ENCODE measurements at regions not wholly inside any gene's neighbourhood (a gene's known extent, or its start where the extent isn't known, plus 50 kb on each side); places are given as distances from the start of the nearest gene placed in this dataset.
"Not testable (repeated sequence)": the region's sequence is repeated elsewhere in the genome, so short reads cannot be mapped to it uniquely, and the experiment has no call there.

DNA sequence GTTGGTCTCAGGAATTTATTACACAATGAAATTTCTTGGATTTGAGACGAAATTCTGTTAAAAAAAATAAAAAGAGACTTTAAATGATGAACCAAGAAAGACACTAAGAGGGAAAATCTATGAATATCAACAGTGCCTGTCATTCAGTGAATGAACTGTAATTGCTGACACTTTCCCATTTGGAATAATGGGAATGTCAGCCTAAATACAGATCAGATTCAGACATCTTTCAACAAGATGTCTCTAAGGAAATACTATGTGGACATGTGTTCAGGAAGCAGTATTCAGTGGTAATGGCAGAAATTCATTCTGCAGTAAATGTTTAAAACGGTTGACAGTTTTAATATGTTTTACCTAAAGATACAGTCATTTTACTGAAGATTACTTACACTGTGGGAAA lies 433.7 kb upstream of the FAM174A start:
- 0% methylated on average over 2 of the region's 2 CpGs for WGBS (ENCODE audit: low lambda C conversion rate)

DNA sequence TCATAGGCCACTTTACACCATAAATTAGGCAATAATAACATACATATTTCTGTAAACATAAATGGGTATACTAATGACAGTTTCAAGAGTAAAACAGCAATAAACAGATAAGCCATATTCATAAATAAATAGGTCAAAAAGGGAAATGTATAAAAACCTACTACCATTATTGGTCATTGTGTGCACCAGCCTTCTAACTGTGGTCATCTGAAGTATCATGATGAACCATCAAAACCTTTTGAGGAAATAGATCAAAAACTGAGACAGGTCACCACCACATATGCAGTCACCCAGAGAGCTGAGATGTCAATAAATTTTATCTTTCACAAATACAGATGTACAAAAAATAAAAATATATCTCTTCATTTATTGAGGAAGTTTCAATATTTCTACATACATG lies 438.8 kb upstream of the FAM174A start:
- H3K4me1 ChIP-seq (ENCODE audit: control insufficient read depth in 1 of 2, insufficient read depth in 2 of 2, low read depth in 1 of 2, low read length in 1 of 2); H3F3A ChIP-seq (replicated peaks; ENCODE audit: insufficient read depth); H2AFZ ChIP-seq (ENCODE audit: low read depth); H3K27ac ChIP-seq (ENCODE audit: low read depth in 2 of 2, low read length in 1 of 2); DNase-seq; H3K9me3 ChIP-seq; H3K79me2 ChIP-seq (ENCODE audit: insufficient read depth); H3K4me3 ChIP-seq (ENCODE audit: low read depth in 2 of 2, low read length in 1 of 2); CTCF ChIA-PET; H3K36me3 ChIP-seq (replicated peaks in 1 of 2; ENCODE audit: control insufficient read depth in 1 of 2, insufficient read depth in 2 of 2, low read length in 1 of 2); H3K4me2 ChIP-seq; POLR2A ChIA-PET; H4K20me1 ChIP-seq (ENCODE audit: insufficient read depth); H3K9me2 ChIP-seq; H3K27me3 ChIP-seq (ENCODE audit: insufficient read depth); H3K9ac ChIP-seq: not testable (repeated sequence)

More for the DNA sequence above, 433.7 kb upstream of the FAM174A start:
- H2AFZ ChIP-seq (ENCODE audit: low read depth); H4K20me1 ChIP-seq (ENCODE audit: insufficient read depth); H3K9ac ChIP-seq; H3K36me3 ChIP-seq (replicated peaks in 1 of 2; ENCODE audit: control insufficient read depth in 1 of 2, insufficient read depth in 2 of 2, low read length in 1 of 2); H3K27me3 ChIP-seq (ENCODE audit: insufficient read depth); H3K9me3 ChIP-seq; DNase-seq; H3K27ac ChIP-seq (ENCODE audit: low read depth in 2 of 2, low read length in 1 of 2); H3K79me2 ChIP-seq (ENCODE audit: insufficient read depth); H3F3A ChIP-seq (replicated peaks; ENCODE audit: insufficient read depth); CTCF ChIA-PET; H3K4me1 ChIP-seq (ENCODE audit: control insufficient read depth in 1 of 2, insufficient read depth in 2 of 2, low read depth in 1 of 2, low read length in 1 of 2); H3K4me2 ChIP-seq; H3K4me3 ChIP-seq (ENCODE audit: low read depth in 2 of 2, low read length in 1 of 2); POLR2A ChIA-PET; H3K9me2 ChIP-seq: not testable (repeated sequence)

DNA sequence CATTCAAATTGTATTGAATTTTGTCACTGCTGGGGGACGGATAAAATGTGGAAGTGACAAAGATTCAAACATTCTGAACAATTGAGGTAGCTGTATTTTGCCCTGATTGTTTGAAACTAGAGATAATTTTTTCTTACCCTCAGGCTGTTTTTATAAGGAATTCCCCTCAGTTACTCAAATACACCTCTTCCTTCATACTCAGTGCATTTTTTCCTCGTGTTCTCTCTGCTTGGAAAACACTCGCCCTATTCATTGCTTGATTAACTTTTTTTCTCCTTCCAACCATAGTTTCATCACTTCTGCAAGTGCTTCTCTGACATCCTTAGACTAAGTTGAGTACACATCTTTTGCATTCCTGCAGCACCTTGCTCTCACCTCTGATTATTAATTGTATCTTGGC lies 454.5 kb upstream of the FAM174A start:
- H3K9ac ChIP-seq; H3K4me2 ChIP-seq; H3K4me3 ChIP-seq (ENCODE audit: low read depth in 2 of 2, low read length in 1 of 2); H3K27ac ChIP-seq (ENCODE audit: low read depth in 2 of 2, low read length in 1 of 2); H3K4me1 ChIP-seq (ENCODE audit: control insufficient read depth in 1 of 2, insufficient read depth in 2 of 2, low read depth in 1 of 2, low read length in 1 of 2); POLR2A ChIA-PET; H3F3A ChIP-seq (replicated peaks; ENCODE audit: insufficient read depth); H3K9me2 ChIP-seq; H3K27me3 ChIP-seq (ENCODE audit: insufficient read depth); H2AFZ ChIP-seq (ENCODE audit: low read depth); DNase-seq; H3K79me2 ChIP-seq (ENCODE audit: insufficient read depth); H3K36me3 ChIP-seq (replicated peaks in 1 of 2; ENCODE audit: control insufficient read depth in 1 of 2, insufficient read depth in 2 of 2, low read length in 1 of 2); H4K20me1 ChIP-seq (ENCODE audit: insufficient read depth); H3K9me3 ChIP-seq; CTCF ChIA-PET: not testable (repeated sequence)
- WGBS (ENCODE audit: low lambda C conversion rate), result 2% methylated on average over 3 of the region's 3 CpGs

DNA sequence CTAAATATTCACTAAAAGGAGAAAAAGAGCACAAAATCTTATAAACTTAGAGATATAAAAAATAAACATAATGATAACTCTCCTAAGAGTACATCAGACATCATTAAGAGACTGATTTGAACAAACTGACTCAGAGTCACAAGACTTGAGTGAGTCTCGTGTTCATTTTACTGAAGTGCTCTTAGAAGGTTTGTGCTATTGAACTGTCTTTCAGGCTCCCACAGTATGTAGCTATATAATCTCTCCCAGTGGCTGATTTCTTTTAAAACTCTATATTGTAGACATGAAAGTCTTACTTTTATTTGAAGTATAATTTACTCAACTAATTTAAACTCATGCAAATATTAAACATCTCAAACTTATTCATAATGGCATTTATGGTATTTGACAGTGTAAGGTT lies 456.0 kb upstream of the FAM174A start:
- H3K79me2 ChIP-seq (ENCODE audit: insufficient read depth); H2AFZ ChIP-seq (ENCODE audit: low read depth); POLR2A ChIA-PET; CTCF ChIA-PET; DNase-seq; H3K9me3 ChIP-seq; H3K4me3 ChIP-seq (ENCODE audit: low read depth in 2 of 2, low read length in 1 of 2); H3K9ac ChIP-seq; H3K27ac ChIP-seq (ENCODE audit: low read depth in 2 of 2, low read length in 1 of 2); H3K4me1 ChIP-seq (ENCODE audit: control insufficient read depth in 1 of 2, insufficient read depth in 2 of 2, low read depth in 1 of 2, low read length in 1 of 2); H3K36me3 ChIP-seq (replicated peaks in 1 of 2; ENCODE audit: control insufficient read depth in 1 of 2, insufficient read depth in 2 of 2, low read length in 1 of 2); H3F3A ChIP-seq (replicated peaks; ENCODE audit: insufficient read depth); H3K9me2 ChIP-seq; H3K4me2 ChIP-seq; H4K20me1 ChIP-seq (ENCODE audit: insufficient read depth); H3K27me3 ChIP-seq (ENCODE audit: insufficient read depth): not testable (repeated sequence)
- 0% methylated on average over 1 of the region's 1 CpG for WGBS (ENCODE audit: low lambda C conversion rate)

DNA sequence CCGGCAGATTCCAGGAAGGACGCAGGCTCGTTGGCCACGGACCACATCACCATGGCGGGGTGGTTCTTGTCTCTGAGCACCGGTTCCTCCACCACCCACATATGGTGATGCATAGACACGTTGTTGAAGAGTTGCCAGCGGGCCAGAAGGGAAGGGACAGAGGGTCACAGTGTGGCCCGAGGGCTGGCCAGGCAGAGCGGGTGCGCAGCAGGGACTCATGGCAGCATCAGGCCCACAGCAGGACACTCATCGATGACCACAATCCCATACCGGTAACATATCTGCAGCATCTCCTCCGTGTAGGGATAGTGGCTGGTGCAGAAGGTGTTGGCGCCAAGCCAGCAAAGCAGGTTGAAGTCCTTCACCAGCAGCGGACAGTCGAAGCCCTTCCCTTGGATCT lies 469.2 kb upstream of the FAM174A start:
- H3K9me2 ChIP-seq; H4K20me1 ChIP-seq (ENCODE audit: insufficient read depth); POLR2A ChIA-PET; H3K4me2 ChIP-seq; H3K36me3 ChIP-seq (replicated peaks in 1 of 2; ENCODE audit: control insufficient read depth in 1 of 2, insufficient read depth in 2 of 2, low read length in 1 of 2); H3K4me1 ChIP-seq (ENCODE audit: control insufficient read depth in 1 of 2, insufficient read depth in 2 of 2, low read depth in 1 of 2, low read length in 1 of 2); CTCF ChIA-PET; H3K9me3 ChIP-seq; H3F3A ChIP-seq (replicated peaks; ENCODE audit: insufficient read depth); H3K79me2 ChIP-seq (ENCODE audit: insufficient read depth); DNase-seq; H3K9ac ChIP-seq; H3K27me3 ChIP-seq (ENCODE audit: insufficient read depth); H2AFZ ChIP-seq (ENCODE audit: low read depth); H3K4me3 ChIP-seq (ENCODE audit: low read depth in 2 of 2, low read length in 1 of 2); H3K27ac ChIP-seq (ENCODE audit: low read depth in 2 of 2, low read length in 1 of 2): not testable (repeated sequence)
- no CpG with 5 or more reads among the region's 17 CpGs for WGBS (ENCODE audit: low lambda C conversion rate)

Measured in SK-N-SH (cell line).